Neural crest cell (in vitro differentiated cells): ENCODE measurements at regions not wholly inside any gene's neighbourhood (a gene's known extent, or its start where the extent isn't known, plus 50 kb on each side); places are given as distances from the start of the nearest gene placed in this dataset.
"Not testable (repeated sequence)": the region's sequence is repeated elsewhere in the genome, so short reads cannot be mapped to it uniquely, and the experiment has no call there.

ENCODE experiments used
- DNase-seq: peaks from one replicate; pipeline ENCODE4 v3.0.0; 2021; ENCODE audit warnings: low read depth, mixed read lengths, low spot score
- H3K27ac Mint-ChIP-seq: one replicate; pipeline ENCODE4 v1.8.0; 2021; ENCODE audit warnings: mild to moderate bottlenecking, mixed read lengths; ENCODE audit not compliant: unreplicated experiment
- H3K27me3 Mint-ChIP-seq: 2 replicates; pipeline ENCODE4 v1.8.0; 2021; ENCODE audit warnings: low read depth, mild to moderate bottlenecking, mixed read lengths
- H3K36me3 Mint-ChIP-seq: 2 replicates; pipeline ENCODE4 v1.8.0; 2021; ENCODE audit warnings: low read depth, mild to moderate bottlenecking, mixed read lengths
- H3K4me1 Mint-ChIP-seq: 2 replicates; pipeline ENCODE4 v1.8.0; 2021; ENCODE audit warnings: mixed read lengths
- H3K4me3 Mint-ChIP-seq: one replicate; pipeline ENCODE4 v1.8.0; 2021; ENCODE audit warnings: mild to moderate bottlenecking, mixed read lengths
- H3K9me3 Mint-ChIP-seq: 2 replicates; pipeline ENCODE4 v1.8.0; 2021; ENCODE audit warnings: mixed read lengths
- CTCF ChIP-seq: fragments of 200-600 bp; sonication (generic); conservative IDR thresholded peaks from 2 replicates; pipeline ENCODE4 v1.5.0; 2021; ENCODE audit warnings: antibody characterized with exemption, mild to moderate bottlenecking

GRCh38 chr1:99062192-99062591 is 57.5 kb upstream of the PLPPR5 start:
- Mint-ChIP-seq H3K27ac (no peak overlapping the region), H3K4me1 (no peaks in the 10 kb centered on the region), H3K9me3 (no peaks in the 10 kb centered on the region), H3K4me3 (no peak overlapping the region), H3K27me3 (no peaks in the 10 kb centered on the region), H3K36me3 (no peaks in the 10 kb centered on the region)
- no peak for DNase-seq
- no peak for TF ChIP-seq CTCF

DNA sequence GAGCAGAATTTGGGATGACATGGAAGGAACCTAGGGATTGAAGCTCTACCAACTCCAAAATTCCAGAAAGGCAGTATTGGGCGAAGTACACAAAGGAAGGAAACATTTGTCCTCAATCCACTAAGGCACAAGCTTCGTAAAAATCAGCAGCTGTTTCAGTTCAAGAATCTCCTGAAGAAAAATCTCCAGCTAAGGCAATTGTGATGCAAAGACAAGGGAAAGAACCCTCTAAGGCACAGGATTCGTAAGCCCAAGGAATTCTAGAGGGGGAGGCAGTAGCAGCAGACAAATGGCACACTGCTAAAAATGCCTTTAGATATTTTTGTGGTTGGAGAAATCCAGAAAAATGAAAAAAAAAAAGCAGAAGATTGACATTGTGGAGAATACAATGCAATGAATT is 64.5 kb upstream of the PLPPR5 start:
- Mint-ChIP-seq H3K27ac (no peak overlapping the region), H3K9me3 (no peaks in the 10 kb centered on the region), H3K4me1 (no peaks in the 10 kb centered on the region), H3K36me3 (no peaks in the 10 kb centered on the region), H3K27me3 (no peaks in the 10 kb centered on the region), H3K4me3 (no peak overlapping the region)
- no peak for TF ChIP-seq CTCF
- no peak for DNase-seq

DNA sequence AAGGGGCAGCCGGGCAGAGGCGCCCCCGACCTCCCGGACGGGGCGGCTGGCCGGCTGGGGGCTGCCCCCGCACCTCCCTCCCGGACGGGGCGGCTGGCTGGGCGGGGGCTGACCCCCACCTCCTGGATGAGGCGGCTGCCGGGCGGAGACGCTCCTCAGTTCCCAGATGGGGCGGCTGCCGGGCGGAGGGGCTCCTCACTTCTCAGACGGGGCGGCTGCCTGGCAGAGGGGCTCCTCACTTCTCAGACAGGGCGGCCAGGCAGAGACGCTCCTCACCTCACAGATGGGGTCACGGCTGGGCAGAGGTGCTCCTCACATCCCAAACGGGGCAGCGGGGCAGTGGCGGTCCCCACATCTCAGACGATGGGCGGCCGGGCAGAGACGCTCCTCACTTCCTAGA is 73.9 kb upstream of the PLPPR5 start:
- H3K27ac Mint-ChIP-seq, H3K9me3 Mint-ChIP-seq, H3K4me1 Mint-ChIP-seq, H3K4me3 Mint-ChIP-seq, H3K27me3 Mint-ChIP-seq, DNase-seq, H3K36me3 Mint-ChIP-seq: not testable (repeated sequence)

DNA sequence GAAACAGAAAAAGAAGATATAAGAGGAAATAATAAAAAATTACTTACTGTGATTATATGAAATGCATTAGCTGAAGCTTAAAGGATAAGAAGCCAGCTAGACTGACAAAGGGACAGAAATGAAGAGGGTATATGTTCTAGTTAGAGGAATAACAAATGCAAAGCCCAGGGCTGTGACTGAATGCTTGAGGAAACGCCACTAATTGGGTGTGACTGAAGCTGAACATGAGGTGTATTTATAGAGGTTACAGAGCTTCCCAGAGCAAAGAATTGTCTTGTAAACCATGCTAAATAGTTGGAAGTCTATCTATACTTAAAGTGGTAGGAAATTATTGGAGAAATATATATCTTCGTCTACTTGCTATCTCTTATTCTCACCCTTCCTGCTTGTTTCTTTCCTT is 77.7 kb upstream of the PLPPR5 start:
- Mint-ChIP-seq H3K27me3 (no peaks in the 10 kb centered on the region), H3K27ac (no peak overlapping the region), H3K9me3 (no peaks in the 10 kb centered on the region), H3K36me3 (no peaks in the 10 kb centered on the region), H3K4me1 (no peaks in the 10 kb centered on the region), H3K4me3 (no peak overlapping the region)
- no peak for TF ChIP-seq CTCF
- no peak for DNase-seq

DNA sequence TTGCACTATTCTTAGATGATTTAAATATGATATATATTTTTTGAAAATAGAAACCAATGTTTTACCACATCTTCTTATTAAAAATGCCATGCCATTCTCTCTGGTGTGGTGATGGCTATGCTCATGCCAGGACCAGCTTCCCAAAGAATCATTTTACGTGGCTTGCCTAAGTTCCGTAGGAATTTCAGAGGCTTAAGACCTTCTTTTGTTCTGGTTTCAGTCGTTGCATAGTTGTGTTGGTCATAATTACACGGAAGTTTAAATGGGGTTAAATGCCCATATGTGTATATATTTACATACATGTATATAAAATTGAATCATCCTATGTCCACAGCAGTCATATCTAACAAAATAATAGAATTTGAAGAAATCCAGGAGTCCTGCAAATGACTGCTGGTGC is 78.7 kb upstream of the PLPPR5 start:
- H3K36me3 Mint-ChIP-seq, result no peaks in the 10 kb centered on the region
- H3K4me1 Mint-ChIP-seq, result no peaks in the 10 kb centered on the region
- no peak for TF ChIP-seq CTCF
- no peak overlapping the region for H3K4me3 Mint-ChIP-seq
- H3K27me3 Mint-ChIP-seq, result no peaks in the 10 kb centered on the region
- no peak overlapping the region for H3K27ac Mint-ChIP-seq
- DNase-seq, result no peak
- no peaks in the 10 kb centered on the region for H3K9me3 Mint-ChIP-seq

GRCh38 chr1:99084562-99084961 is 79.9 kb upstream of the PLPPR5 start:
- TF ChIP-seq CTCF, result no peak
- DNase-seq, result no peak
- H3K36me3 Mint-ChIP-seq, result no peaks in the 10 kb centered on the region
- no peak overlapping the region for H3K27ac Mint-ChIP-seq
- H3K9me3 Mint-ChIP-seq, result peaks cover 3% of the 10 kb centered on the region
- H3K4me3 Mint-ChIP-seq, result no peak overlapping the region
- H3K4me1 Mint-ChIP-seq, result no peaks in the 10 kb centered on the region
- no peaks in the 10 kb centered on the region for H3K27me3 Mint-ChIP-seq
